ENCODE measurements at regions not wholly inside any gene's neighbourhood (a gene's known extent, or its start where the extent isn't known, plus 50 kb on each side); places are given as distances from the start of the nearest gene placed in this dataset.

- TF ChIP-seq POLR2A (IDR thresholded peaks at IDR 0.05), result no peak
- TF ChIP-seq CTCF (IDR thresholded peaks at IDR 0.05), result no peak
Measured at GRCh38 chr18:37861981-37862380, 296.4 kb upstream of the CELF4 start.

All from testis (tissue), 2 donors.